PC-9 (cell line): ENCODE measurements at regions not wholly inside any gene's neighbourhood (a gene's known extent, or its start where the extent isn't known, plus 50 kb on each side); places are given as distances from the start of the nearest gene placed in this dataset.
A peak's percentile ranks its signal among the peaks of the same experiment; 100 is the strongest.

Experiments
- BruUV-seq: library from RNA; stranded (reverse); fragments of 400-500 nt; replicated peaks from 2 replicates; lab custom pipeline; 2021; lab: Mats Ljungman, UMichigan
- CTCF ChIA-PET: fragments of 300-600 bp; sonication (Branson Sonifier 250); formaldehyde crosslinking; loops from one replicate; lab custom pipeline; 2022; ENCODE audit warnings: antibody characterized with exemption; lab: Charles Lee
- POLR2A ChIA-PET: fragments of 300-600 bp; sonication (Branson Sonifier 250); formaldehyde crosslinking; loops from one replicate; lab custom pipeline; 2022; ENCODE audit warnings: antibody characterized with exemption; ENCODE audit not compliant: unreplicated experiment; lab: Charles Lee
- DNase-seq, 2 experiments: peaks; one replicate each; pipeline versions ENCODE4 v3.0.0 to v3.0.0-alpha.2; 2015 to 2022; ENCODE audit warnings: mixed read lengths in 1 of 2
- H2AFZ ChIP-seq: fragments of 200-600 bp; sonication (generic); 2 replicates; pipeline ENCODE4 v1.8.1; 2017; ENCODE audit warnings: antibody characterized with exemption
- H3F3A ChIP-seq: fragments of 200-600 bp; sonication (generic); 2 replicates; pipeline ENCODE4 v1.8.1; 2017; ENCODE audit warnings: antibody characterized with exemption, mild to moderate bottlenecking, low read depth; ENCODE audit not compliant: insufficient read depth
- H3K27ac ChIP-seq: fragments of 200-600 bp; sonication (generic); 2 replicates; pipeline ENCODE4 v1.6.1; 2016; ENCODE audit warnings: mixed run types
- H3K27me3 ChIP-seq: fragments of 200-600 bp; sonication (generic); 2 replicates; pipeline ENCODE4 v1.6.1; 2016; ENCODE audit warnings: low read depth, mixed run types; ENCODE audit not compliant: insufficient read depth
- H3K36me3 ChIP-seq: fragments of 200-600 bp; sonication (generic); 2 replicates; pipeline ENCODE4 v1.6.1; 2016; ENCODE audit warnings: low read depth, mixed run types
- H3K4me1 ChIP-seq: fragments of 200-600 bp; sonication (generic); replicated peaks from 2 replicates; pipeline ENCODE4 v1.6.1; 2016; ENCODE audit warnings: mixed run types; ENCODE audit not compliant: insufficient read depth
- H3K4me2 ChIP-seq: fragments of 200-600 bp; sonication (generic); 2 replicates; pipeline ENCODE4 v1.6.1; 2017; ENCODE audit warnings: mixed run types
- H3K4me3 ChIP-seq: fragments of 200-600 bp; sonication (generic); 2 replicates; pipeline ENCODE4 v1.6.1; 2016; ENCODE audit warnings: mixed run types
- H3K79me2 ChIP-seq: fragments of 200-600 bp; sonication (generic); 2 replicates; pipeline ENCODE4 v1.6.1; 2017; ENCODE audit warnings: low read depth, mixed run types
- H3K9me2 ChIP-seq: fragments of 200-600 bp; sonication (generic); 2 replicates; pipeline ENCODE4 v1.8.1; 2017; ENCODE audit warnings: mild to moderate bottlenecking; ENCODE audit not compliant: insufficient read depth
- H3K9me3 ChIP-seq: fragments of 200-600 bp; sonication (generic); 2 replicates; pipeline ENCODE4 v1.8.1; 2016; ENCODE audit warnings: low read depth; ENCODE audit not compliant: insufficient read depth
- H4K20me1 ChIP-seq: fragments of 200-600 bp; sonication (generic); 2 replicates; pipeline ENCODE4 v1.8.1; 2017; ENCODE audit not compliant: insufficient read depth
- EZH2 ChIP-seq: fragments of 200-600 bp; sonication (generic); IDR thresholded peaks from 2 replicates; pipeline ENCODE4 v1.8.0; 2017; ENCODE audit warnings: antibody characterized with exemption, low read depth
- intact Hi-C: fragments of 100-400 bp; cut with micrococcal nuclease; formaldehyde crosslinking; loops from one replicate; pipeline ENCODE4 v1.10.0; 2022; ENCODE audit not compliant: unreplicated experiment
- TF ChIP-seq, protein P1 (sequence below): fragments of 200-600 bp; sonication (generic); conservative IDR thresholded peaks from 2 replicates; pipeline ENCODE4 v1.6.1; 2017; ENCODE audit warnings: mixed run types, antibody characterized with exemption, mild to moderate bottlenecking, moderate library complexity

DNA sequence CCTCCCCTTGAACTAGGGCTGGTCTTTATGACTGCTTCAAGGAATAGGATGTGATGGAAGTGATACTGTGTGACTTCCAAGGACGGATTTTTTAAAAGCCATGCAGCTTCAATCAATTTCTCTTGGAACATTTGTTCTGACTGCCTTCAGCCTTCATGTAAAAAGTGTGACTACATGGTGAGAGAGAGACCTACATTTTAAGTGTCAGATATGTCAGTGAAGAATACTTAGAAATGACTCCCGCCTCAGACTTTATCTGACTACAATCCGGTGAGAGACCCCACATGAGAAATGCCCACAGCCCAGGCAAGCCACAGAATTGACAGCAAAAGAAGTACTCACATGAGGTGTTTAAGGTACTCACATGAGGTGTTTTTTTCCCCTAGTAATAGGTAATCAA is 295.3 kb downstream of the KCNC2 start:
- DNase-seq = no peak
- no peak overlapping the region for H3K4me2 ChIP-seq
- no peak overlapping the region for H3K4me3 ChIP-seq
- BruUV-seq = no TSS peak
- no peaks in the 10 kb centered on the region for H3K79me2 ChIP-seq
- ChIA-PET CTCF (no interaction called here), POLR2A (no interaction called here)
- H3K9me3 ChIP-seq = no peaks in the 10 kb centered on the region
- intact Hi-C loops = no loop called here
- no peak overlapping the region for H3K27ac ChIP-seq
- H3K27me3 ChIP-seq = no peaks in the 10 kb centered on the region
- H3K4me1 ChIP-seq = no peaks in the 10 kb centered on the region
- no peak for TF ChIP-seq EZH2
- TF ChIP-seq, protein P1, sequence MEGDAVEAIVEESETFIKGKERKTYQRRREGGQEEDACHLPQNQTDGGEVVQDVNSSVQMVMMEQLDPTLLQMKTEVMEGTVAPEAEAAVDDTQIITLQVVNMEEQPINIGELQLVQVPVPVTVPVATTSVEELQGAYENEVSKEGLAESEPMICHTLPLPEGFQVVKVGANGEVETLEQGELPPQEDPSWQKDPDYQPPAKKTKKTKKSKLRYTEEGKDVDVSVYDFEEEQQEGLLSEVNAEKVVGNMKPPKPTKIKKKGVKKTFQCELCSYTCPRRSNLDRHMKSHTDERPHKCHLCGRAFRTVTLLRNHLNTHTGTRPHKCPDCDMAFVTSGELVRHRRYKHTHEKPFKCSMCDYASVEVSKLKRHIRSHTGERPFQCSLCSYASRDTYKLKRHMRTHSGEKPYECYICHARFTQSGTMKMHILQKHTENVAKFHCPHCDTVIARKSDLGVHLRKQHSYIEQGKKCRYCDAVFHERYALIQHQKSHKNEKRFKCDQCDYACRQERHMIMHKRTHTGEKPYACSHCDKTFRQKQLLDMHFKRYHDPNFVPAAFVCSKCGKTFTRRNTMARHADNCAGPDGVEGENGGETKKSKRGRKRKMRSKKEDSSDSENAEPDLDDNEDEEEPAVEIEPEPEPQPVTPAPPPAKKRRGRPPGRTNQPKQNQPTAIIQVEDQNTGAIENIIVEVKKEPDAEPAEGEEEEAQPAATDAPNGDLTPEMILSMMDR = no peak
- peak overlapping the region; percentile 55; the same call in 1 of the 2 replicates for H2AFZ ChIP-seq
- no peaks in the 10 kb centered on the region for H4K20me1 ChIP-seq
- no peaks in the 10 kb centered on the region for H3F3A ChIP-seq
- H3K36me3 ChIP-seq = no peaks in the 10 kb centered on the region
- no peaks in the 10 kb centered on the region for H3K9me2 ChIP-seq

- intact Hi-C loops = no loop called here
- H3K27me3 ChIP-seq = no peaks in the 10 kb centered on the region
- BruUV-seq = no TSS peak
- H3K4me1 ChIP-seq = no peaks in the 10 kb centered on the region
- no peak overlapping the region for H2AFZ ChIP-seq
- no peaks in the 10 kb centered on the region for H3K79me2 ChIP-seq
- no peaks in the 10 kb centered on the region for H4K20me1 ChIP-seq
- no peaks in the 10 kb centered on the region for H3K9me3 ChIP-seq
- H3K4me2 ChIP-seq = no peak overlapping the region
- TF ChIP-seq, protein P1 = no peak
- TF ChIP-seq EZH2 = no peak
- ChIA-PET CTCF (no interaction called here), POLR2A (no interaction called here)
- no peaks in the 10 kb centered on the region for H3K9me2 ChIP-seq
- H3K4me3 ChIP-seq = no peak overlapping the region
- H3F3A ChIP-seq = no peaks in the 10 kb centered on the region
- DNase-seq = no peak
- no peak overlapping the region for H3K27ac ChIP-seq
- no peaks in the 10 kb centered on the region for H3K36me3 ChIP-seq
These were observed 293.9 kb downstream of the KCNC2 start for GRCh38 chr12:74915718-74916117.

GRCh38 chr12:74917743-74918142 is 291.9 kb downstream of the KCNC2 start:
- intact Hi-C loops = no loop called here
- no peaks in the 10 kb centered on the region for H4K20me1 ChIP-seq
- no peaks in the 10 kb centered on the region for H3K4me1 ChIP-seq
- H3F3A ChIP-seq = no peaks in the 10 kb centered on the region
- H3K4me2 ChIP-seq = no peak overlapping the region
- CTCF ChIA-PET = no interaction called here
- no peaks in the 10 kb centered on the region for H3K9me2 ChIP-seq
- no peaks in the 10 kb centered on the region for H3K27me3 ChIP-seq
- no TSS peak for BruUV-seq
- H3K79me2 ChIP-seq = no peaks in the 10 kb centered on the region
- TF ChIP-seq EZH2 = no peak
- TF ChIP-seq, protein P1 = no peak
- H3K36me3 ChIP-seq = no peaks in the 10 kb centered on the region
- H3K27ac ChIP-seq = no peak overlapping the region
- no peaks in the 10 kb centered on the region for H3K9me3 ChIP-seq
- POLR2A ChIA-PET = no interaction called here
- H2AFZ ChIP-seq = no peak overlapping the region
- DNase-seq = no peak
- H3K4me3 ChIP-seq = no peak overlapping the region
